GM19328 (cell line): ENCODE measurements at regions not wholly inside any gene's neighbourhood (a gene's known extent, or its start where the extent isn't known, plus 50 kb on each side); places are given as distances from the start of the nearest gene placed in this dataset.
A peak's percentile ranks its signal among the peaks of the same experiment; 100 is the strongest.

Experiments used
- ATAC-seq: cut with Tn5 transposase; IDR thresholded peaks from one replicate; pipeline ENCODE4 v1.9.1; 2021; ENCODE audit warnings: mild to moderate bottlenecking, moderate library complexity; ENCODE audit not compliant: unreplicated experiment

- no peak for ATAC-seq
These were observed 59.6 kb downstream of the OLIG3 start for GRCh38 chr6:137434640-137435039.

GRCh38 chr6:137432054-137432611 is 62.1 kb downstream of the OLIG3 start:
- ATAC-seq: peak; percentile 83

GRCh38 chr6:137430954-137431353 is 63.2 kb downstream of the OLIG3 start:
- ATAC-seq: peak; percentile 35

DNA sequence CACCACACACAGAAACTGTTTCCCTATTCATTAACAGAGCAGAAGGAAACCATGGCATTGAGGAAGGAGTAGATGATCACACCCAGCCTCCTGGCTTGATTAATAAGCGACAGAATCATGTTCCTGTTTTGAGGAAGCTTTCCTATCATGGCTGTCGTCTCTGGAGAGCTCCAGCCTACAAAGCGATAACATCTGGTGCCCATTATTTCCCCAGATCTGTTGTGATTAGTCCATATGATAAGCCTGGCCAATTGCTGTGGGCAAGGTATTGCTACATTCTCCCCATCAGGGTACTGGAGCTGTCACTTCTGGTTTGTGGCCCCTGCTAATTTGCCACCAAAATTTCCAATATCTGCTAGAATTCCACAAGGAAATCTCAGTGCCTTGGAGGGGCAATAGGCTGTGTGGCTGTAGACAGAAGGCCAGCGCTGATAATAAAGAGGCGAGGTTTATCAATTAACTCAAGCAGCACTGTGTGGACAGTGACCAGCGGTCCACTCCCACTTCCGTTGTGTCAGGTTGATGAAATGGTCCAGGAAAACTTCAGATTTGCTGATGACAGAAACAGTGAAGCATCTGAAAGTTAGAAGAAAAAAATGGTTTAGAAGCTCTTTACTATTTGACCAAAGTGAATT is 66.4 kb downstream of the OLIG3 start:
- ATAC-seq: no peak

GRCh38 chr6:137426007-137426689 is 68.0 kb downstream of the OLIG3 start:
- no peak for ATAC-seq

DNA sequence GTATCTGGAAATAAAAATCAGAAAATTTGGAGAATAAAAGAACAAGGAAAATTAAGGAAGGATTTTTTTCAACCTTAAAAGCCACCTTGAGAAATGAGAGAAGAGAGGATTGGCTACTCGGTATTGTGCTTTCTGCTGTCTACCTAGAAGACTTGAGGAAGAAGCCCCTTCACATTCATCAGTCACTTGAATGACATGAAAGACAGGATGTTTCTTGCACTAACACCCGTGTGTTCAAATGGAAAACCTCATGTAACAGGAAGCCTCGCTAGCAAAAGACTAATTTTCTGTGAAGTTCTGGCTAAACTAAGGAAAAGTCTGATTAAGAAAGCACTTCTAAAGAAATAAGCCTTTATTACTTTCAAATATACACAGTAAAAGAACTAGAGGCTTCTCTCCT is 69.9 kb downstream of the OLIG3 start:
- ATAC-seq: no peak

GRCh38 chr6:137423451-137424168 is 70.6 kb downstream of the OLIG3 start:
- ATAC-seq: no peak

DNA sequence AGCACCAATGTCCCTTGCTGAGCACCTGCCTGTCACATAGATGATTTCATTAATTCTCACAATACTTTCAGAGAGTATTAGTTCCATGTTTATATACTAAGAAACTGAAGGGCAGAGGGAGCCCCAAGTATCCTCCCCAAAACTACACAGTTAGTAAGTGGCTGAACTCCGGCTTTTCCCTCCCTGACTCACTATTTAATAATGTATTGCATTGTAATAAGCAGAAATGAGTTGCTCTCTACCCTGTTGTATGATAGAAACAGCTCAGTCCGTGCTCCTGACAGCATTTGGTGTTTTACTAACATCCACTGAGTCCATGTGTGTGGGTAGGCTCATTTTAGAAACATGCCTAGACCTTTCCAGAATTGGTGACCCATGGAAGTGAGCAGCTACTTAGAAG is 76.8 kb downstream of the OLIG3 start:
- ATAC-seq: no peak

DNA sequence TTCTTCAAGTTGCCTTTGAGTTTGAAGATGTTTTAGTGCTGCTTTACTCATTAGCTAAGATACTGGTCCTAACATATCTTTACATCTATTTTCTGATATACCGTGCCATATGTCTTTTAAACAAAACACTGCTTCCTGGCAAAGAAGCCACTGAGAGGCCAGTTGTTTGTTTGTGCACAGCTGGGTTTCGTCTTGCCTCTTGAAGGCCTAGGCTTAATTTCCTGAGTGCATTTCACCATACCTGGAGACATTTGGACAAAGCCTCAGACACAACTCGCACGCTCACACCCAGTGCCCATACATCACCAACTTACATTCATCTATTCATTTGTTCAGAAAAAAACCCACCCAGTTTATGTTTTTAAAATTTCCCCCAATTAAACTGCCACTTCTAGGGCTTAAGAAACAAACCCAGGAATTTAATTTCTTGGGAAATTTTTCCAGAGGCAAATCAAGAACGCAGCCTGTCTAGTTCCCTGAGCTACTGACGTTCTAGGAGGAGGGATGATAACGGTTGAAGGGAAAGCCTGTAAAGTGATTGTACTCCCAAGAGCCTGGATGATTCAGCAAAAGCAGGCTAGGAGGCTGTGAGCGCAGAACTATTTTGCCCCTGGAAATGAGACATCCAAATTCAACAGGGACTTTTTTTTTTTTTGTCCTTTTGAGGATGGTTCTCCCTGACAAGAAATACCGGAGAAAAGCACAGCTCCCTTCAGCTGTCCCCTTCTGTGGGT is 77.7 kb downstream of the OLIG3 start:
- ATAC-seq: no peak

DNA sequence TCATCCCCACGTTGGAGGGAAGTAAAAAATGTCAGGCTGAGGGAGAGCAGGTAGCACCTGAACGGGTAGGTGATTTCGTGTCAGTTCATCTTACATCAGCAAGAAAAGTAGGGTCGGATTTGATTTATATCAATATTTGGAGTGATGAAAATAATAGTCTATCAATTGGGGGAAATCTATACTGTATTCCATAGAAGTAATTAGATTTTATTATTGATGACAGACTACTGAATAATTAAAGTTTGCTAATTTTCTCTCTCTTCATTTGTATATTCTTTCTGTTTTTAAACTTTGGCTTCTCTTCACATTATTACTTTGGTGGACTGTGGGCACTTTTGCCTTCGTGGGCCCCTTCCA is 78.4 kb downstream of the OLIG3 start:
- no peak for ATAC-seq

DNA sequence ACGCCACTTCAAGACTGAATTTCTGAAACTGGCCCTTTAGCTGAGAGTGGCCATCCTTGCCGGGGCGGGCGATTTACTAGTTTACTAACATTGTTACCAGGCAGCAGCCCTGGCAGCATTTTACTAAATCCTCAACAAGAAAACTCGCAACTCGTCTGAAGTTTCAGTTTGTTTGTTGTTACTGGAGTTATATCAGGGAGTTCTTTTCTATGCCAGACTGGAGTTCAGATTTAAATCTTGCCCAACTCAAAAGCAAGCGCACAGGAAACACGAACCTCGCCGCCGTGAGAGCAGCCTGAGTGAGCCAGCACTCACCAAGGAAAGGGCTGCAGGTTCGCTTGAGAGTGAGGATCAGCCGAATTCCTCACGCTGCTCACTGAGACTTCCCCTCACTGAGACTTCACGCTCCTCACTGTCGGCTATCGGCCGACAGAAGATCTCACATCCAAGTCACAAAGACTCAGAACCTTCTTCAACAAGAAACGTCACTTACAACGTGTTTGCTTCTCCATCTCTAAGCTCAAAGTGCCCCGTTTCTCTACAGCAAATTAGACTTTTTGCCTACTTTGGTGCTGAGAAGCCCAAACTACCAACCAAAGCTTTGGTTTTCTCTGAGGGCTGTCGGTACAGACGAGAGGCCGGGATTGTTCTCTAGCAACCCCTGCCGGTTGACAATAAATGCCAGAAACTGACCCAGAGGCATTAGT is 78.9 kb downstream of the OLIG3 start:
- peak; percentile 79 for ATAC-seq

DNA sequence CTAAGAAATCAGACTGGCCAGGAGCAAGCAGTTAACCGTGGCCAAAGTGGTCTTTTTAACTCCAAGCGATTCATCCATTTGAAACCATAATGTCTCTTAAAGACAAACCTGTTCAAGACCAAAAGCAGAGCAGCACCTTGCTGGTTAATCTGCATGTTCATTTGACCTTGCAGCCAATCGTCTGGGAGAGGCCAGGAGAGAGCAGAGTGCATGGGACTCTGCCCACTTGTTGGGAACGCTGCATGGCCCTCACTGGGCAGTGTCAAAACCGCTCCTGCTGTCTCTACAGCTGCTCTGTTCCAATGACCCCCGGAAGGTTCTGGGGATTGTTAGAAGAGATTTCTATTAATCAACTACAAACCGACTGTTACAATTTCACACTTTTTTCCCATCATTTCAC is 79.6 kb downstream of the OLIG3 start:
- no peak for ATAC-seq

GRCh38 chr6:137413482-137413881 is 80.7 kb downstream of the OLIG3 start:
- ATAC-seq: no peak

DNA sequence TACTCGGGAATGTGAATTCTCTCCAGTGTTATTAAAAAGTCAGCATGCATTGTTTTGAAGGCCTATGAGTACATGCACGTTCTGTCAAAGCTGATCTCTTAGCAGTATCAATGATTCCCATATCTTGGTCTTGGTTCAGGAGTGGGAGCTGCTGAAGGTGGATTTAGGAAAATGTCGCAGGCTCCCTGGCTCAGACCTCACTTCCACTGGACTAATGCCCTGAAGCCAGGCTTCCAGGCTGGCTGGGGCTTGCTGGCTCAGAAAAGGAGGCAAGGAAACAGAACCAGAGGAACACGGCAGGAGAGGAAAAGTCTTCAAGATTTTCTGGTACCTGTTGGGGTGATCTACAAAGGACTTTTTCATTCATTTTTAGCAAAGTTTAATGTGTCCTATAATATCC is 81.6 kb downstream of the OLIG3 start:
- no peak for ATAC-seq

DNA sequence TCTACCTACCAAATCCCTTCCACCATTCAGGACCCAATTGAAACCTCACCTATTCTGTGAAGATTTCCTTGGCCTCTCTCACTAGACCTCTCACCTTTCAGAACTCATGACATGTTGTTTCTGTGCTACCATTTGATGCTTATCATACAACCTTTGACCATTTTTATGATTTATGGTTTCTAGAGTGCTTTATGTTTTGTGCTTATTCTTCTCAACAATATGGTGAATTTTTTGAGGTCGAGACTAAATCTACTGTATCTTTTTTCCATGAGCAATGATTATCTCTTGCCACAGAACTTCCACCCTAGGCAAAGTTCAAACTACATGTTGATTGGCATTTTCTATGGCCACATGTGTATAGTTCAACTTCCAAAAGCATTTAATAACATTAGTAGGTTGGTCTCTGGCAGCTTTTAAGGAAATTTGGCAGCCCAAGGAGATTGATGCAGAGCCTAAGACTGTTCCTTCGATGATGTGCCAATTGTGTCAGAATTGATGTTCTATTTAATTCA is 84.9 kb downstream of the OLIG3 start:
- ATAC-seq: no peak

- ATAC-seq: no peak
These were observed 86.4 kb downstream of the OLIG3 start for GRCh38 chr6:137407816-137408215.

DNA sequence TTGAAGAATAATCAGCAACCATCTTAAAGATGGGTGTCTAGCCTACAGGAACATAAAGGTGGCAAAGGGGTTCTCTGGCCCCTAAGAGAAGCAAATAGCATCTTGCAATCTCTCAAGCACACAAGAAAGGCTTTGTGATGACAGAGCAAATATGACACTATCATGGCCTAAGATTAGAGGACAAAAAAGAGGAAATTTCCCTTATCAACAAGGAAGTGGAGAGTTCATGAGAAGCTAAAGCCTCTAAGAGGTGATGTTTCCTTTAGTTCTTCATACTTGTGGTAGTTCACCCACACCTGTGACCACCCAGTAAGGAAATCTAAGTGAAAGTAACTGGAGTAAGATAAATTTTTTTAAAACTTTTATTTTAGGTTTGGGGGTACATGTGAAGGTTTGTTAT is 88.4 kb downstream of the OLIG3 start:
- ATAC-seq: no peak

DNA sequence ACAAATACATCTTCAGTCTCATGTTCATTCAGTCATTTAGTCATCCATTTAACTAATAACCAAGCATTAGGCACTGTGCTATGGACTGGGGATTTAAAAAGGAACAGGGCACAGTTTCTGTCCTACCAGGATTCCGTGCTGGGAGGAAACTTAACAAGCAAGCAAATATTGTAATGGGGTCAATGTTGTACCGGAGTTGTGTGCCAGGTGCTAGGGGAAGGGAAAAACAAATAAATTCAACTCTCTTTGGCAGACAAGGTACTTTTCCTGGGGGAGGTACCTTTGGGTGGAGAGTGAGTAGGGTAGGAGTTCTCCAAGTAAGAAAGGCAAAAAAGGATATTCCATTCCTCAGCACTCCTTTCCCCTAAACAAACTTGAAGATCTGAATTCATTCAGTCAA is 90.3 kb downstream of the OLIG3 start:
- ATAC-seq: no peak

GRCh38 chr6:137403443-137403842 is 90.8 kb downstream of the OLIG3 start:
- ATAC-seq: no peak

DNA sequence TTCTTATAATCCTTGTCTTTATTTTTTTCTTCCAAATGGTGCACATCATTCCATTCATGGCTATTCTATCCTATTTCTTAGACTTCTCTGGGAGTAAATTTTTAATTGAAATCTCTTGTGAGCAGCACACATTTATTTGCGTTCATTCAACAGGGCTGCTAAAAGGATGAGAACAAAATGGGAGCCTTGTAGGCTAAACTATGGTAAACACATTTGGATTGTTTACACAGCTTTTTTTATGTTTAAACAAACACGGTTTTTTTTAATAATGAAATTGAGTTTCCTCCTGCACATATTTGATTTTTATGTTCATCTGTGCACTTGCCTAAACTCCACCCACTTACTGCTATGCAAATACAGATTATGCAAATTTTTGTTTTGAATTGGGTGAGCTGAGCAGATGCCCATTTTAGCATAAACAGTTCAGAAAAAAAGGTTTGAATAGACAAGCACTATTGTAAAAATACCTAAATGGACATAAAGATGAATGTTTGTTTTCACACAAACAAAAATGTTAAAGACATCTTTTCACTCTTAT is 92.0 kb downstream of the OLIG3 start:
- no peak for ATAC-seq
